Chondrocyte (in vitro differentiated cells): ENCODE measurements at regions not wholly inside any gene's neighbourhood (a gene's known extent, or its start where the extent isn't known, plus 50 kb on each side); places are given as distances from the start of the nearest gene placed in this dataset.

ENCODE experiments used
- DNase-seq: peaks from one replicate; pipeline ENCODE4 v3.0.0; 2021; ENCODE audit warnings: mixed read lengths, low spot score
- H3K27ac Mint-ChIP-seq: one replicate; pipeline ENCODE4 v1.8.0; 2021; ENCODE audit warnings: mild to moderate bottlenecking, moderate library complexity, mixed read lengths; ENCODE audit not compliant: unreplicated experiment
- H3K27me3 Mint-ChIP-seq: 2 replicates; pipeline ENCODE4 v1.8.0; 2021; ENCODE audit warnings: low read depth, mixed read lengths
- H3K36me3 Mint-ChIP-seq: 2 replicates; pipeline ENCODE4 v1.8.0; 2021; ENCODE audit warnings: low read depth, mixed read lengths
- H3K4me1 Mint-ChIP-seq: 2 replicates; pipeline ENCODE4 v1.8.0; 2021; ENCODE audit warnings: low read depth, mild to moderate bottlenecking, mixed read lengths
- H3K4me3 Mint-ChIP-seq: one replicate; pipeline ENCODE4 v1.8.0; 2021; ENCODE audit warnings: mild to moderate bottlenecking, moderate library complexity, mixed read lengths; ENCODE audit not compliant: unreplicated experiment
- H3K9me3 Mint-ChIP-seq: 2 replicates; pipeline ENCODE4 v1.8.0; 2021; ENCODE audit warnings: low read depth, mixed read lengths
- TF ChIP-seq, protein P1 (sequence below): fragments of 200-600 bp; sonication (generic); IDR thresholded peaks from 2 replicates; pipeline ENCODE4 v1.5.0; 2021; ENCODE audit warnings: antibody characterized with exemption, mild to moderate bottlenecking, moderate library complexity

DNA sequence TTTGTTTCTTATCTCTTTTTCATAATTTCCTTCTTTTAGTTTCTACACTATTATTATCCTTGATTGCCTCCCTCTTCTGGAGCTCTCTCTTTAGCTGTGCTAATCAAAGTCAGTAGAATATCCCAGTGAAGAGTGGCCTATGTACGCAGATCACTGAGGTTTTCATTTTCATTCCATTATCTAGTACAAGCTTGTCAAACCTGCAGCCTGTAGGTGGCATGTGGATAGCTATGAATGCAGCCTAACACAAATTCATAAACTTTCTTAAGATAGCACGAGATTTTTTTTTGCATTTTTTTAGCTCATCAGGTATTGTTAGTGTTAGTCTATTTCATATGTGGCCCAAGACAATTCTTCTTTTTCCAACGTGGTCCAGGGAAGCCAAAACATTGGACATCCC is 825.7 kb upstream of the MAP3K7 start:
- TF ChIP-seq, protein P1, sequence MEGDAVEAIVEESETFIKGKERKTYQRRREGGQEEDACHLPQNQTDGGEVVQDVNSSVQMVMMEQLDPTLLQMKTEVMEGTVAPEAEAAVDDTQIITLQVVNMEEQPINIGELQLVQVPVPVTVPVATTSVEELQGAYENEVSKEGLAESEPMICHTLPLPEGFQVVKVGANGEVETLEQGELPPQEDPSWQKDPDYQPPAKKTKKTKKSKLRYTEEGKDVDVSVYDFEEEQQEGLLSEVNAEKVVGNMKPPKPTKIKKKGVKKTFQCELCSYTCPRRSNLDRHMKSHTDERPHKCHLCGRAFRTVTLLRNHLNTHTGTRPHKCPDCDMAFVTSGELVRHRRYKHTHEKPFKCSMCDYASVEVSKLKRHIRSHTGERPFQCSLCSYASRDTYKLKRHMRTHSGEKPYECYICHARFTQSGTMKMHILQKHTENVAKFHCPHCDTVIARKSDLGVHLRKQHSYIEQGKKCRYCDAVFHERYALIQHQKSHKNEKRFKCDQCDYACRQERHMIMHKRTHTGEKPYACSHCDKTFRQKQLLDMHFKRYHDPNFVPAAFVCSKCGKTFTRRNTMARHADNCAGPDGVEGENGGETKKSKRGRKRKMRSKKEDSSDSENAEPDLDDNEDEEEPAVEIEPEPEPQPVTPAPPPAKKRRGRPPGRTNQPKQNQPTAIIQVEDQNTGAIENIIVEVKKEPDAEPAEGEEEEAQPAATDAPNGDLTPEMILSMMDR = peak; percentile 23
- H3K27ac Mint-ChIP-seq = no peak overlapping the region
- H3K4me3 Mint-ChIP-seq = no peak overlapping the region
- H3K36me3 Mint-ChIP-seq = peaks cover 6% of the 10 kb centered on the region
- peaks cover 17% of the 10 kb centered on the region for H3K9me3 Mint-ChIP-seq
- H3K4me1 Mint-ChIP-seq = no peaks in the 10 kb centered on the region
- DNase-seq = no peak
- H3K27me3 Mint-ChIP-seq = no peaks in the 10 kb centered on the region

DNA sequence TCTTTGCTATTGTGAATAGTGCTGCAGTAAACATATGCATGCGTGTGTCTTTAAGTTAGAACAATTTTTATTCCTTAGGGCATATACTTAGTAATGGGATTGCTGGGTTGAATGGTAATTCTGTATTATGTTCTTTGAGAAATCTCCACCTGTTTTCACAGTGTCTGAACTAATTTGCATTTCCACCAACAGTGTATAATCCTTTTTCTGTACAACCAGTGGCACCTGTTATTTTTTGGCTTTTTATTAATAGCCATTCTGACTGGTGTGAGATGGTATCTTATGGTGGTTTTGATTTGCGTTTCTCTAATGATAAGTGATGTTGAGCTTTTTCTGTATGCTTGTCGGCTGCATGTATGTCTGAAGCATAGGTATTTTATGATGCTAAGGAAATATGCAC is 820.8 kb upstream of the MAP3K7 start:
- Mint-ChIP-seq H3K36me3 (peaks cover 6% of the 10 kb centered on the region), H3K4me3 (no peak overlapping the region), H3K4me1 (no peaks in the 10 kb centered on the region), H3K27ac (no peak overlapping the region), H3K9me3 (peaks cover 24% of the 10 kb centered on the region), H3K27me3 (no peaks in the 10 kb centered on the region)
- DNase-seq = no peak
- TF ChIP-seq, protein P1 = no peak

DNA sequence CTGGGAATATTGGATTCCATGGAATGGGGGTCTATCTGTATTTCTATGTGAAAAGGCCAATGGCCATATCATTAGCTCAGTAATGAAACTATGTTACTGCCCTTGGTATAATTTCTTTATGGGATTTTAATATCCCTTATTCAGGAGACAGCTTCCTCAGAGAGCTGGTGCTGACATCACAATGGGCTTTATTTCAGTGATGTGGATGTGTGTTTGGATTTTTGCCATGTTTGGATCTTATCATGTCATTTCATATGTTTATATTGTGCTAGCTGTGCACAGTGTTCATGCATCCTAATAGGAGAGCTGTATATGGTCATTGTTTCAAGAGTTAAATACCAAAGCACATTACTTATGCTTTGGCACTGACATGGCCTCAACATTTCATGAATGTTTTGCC is 806.1 kb upstream of the MAP3K7 start:
- no peak overlapping the region for H3K27ac Mint-ChIP-seq
- no peak overlapping the region for H3K4me3 Mint-ChIP-seq
- no peaks in the 10 kb centered on the region for H3K27me3 Mint-ChIP-seq
- TF ChIP-seq, protein P1 = no peak
- H3K36me3 Mint-ChIP-seq = peaks cover 3% of the 10 kb centered on the region
- no peaks in the 10 kb centered on the region for H3K4me1 Mint-ChIP-seq
- no peak for DNase-seq
- peaks cover 24% of the 10 kb centered on the region for H3K9me3 Mint-ChIP-seq

DNA sequence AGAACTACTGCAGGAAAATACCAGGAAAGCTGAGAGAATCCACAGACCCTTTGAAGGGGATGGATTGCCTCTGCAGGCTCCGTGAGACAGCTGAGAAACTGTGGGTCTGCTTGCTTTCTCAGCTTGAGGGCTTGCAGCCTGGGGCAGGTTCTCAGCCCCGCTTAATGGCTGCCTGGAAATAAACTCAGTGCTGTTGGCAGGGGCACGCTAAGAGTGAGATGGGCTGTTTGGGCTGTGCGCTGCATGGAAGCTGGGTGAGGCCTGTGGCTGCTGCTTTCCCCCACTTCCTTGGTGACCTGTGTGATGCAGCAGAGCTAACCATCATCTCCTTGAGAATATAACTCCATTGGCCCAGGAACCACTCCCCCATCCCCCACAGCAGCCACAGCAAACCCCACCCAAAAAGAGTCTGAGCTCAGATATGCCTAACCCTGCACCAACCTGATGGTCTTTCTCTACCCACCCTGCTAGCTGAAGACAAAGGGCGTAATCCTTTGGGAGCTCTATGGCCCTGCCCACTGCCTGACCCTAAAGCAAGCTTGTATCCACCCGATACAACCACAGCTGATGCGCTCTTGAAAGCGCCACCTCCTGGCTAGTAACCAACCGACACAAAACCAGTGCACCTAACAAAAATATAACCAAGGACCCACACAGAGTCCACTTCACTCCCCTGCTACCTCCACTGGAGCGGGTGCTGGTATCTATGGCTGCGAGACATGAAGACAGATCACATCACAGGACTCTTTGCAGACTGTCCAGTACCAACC is 800.6 kb upstream of the MAP3K7 start:
- no peak overlapping the region for H3K27ac Mint-ChIP-seq
- H3K4me1 Mint-ChIP-seq = no peaks in the 10 kb centered on the region
- H3K36me3 Mint-ChIP-seq = peaks cover 1% of the 10 kb centered on the region
- peaks cover 16% of the 10 kb centered on the region for H3K9me3 Mint-ChIP-seq
- TF ChIP-seq, protein P1 = no peak
- DNase-seq = no peak
- H3K27me3 Mint-ChIP-seq = no peaks in the 10 kb centered on the region
- H3K4me3 Mint-ChIP-seq = no peak overlapping the region

DNA sequence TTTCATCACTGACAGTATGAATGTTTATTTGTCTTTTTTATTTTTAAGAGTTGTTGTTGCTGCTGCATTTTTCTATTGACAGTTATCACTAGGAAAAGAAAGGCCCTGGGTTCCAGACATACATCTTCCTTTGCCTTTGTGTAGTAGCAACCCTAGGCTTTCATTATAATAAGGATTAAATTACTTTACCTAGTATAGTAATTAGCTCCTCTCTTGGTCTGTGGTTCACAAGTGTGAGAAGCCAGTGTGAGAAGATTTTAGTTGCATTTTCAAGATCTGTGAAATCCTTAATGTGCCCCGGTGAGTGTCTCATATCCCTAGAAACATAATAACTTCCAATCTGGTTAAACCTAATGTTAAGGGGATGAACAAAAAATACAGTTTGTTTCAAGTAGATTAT is 799.3 kb upstream of the MAP3K7 start:
- TF ChIP-seq, protein P1 = no peak
- H3K9me3 Mint-ChIP-seq = peaks cover 16% of the 10 kb centered on the region
- no peaks in the 10 kb centered on the region for H3K27me3 Mint-ChIP-seq
- H3K36me3 Mint-ChIP-seq = peaks cover 1% of the 10 kb centered on the region
- H3K27ac Mint-ChIP-seq = no peak overlapping the region
- DNase-seq = no peak
- no peak overlapping the region for H3K4me3 Mint-ChIP-seq
- no peaks in the 10 kb centered on the region for H3K4me1 Mint-ChIP-seq
